ENCODE measurements at regions not wholly inside any gene's neighbourhood (a gene's known extent, or its start where the extent isn't known, plus 50 kb on each side); places are given as distances from the start of the nearest gene placed in this dataset.

- DNase-seq: no peak
Measured at GRCh38 chr11:93967258-93967657, 53.9 kb upstream of the HEPHL1 start.

- no peak for DNase-seq
Measured at GRCh38 chr11:93967944-93968343, 53.2 kb upstream of the HEPHL1 start.

GRCh38 chr11:93969925-93970922 lies 50.9 kb upstream of the HEPHL1 start:
- DNase-seq: no peak
